Loucy (cell line): ENCODE measurements at regions not wholly inside any gene's neighbourhood (a gene's known extent, or its start where the extent isn't known, plus 50 kb on each side); places are given as distances from the start of the nearest gene placed in this dataset.
"Not testable (repeated sequence)": the region's sequence is repeated elsewhere in the genome, so short reads cannot be mapped to it uniquely, and the experiment has no call there.

Source experiments
- CTCF ChIP-seq: fragments of 200-600 bp; sonication (generic); conservative IDR thresholded peaks from 2 replicates; pipeline ENCODE4 v1.5.1; 2014; ENCODE audit warnings: mild to moderate bottlenecking, antibody characterized with exemption, low read length
- EZH2phosphoT487 ChIP-seq: fragments of 200-600 bp; IDR thresholded peaks from 2 replicates; pipeline ENCODE4 v1.6.1; 2018; ENCODE audit warnings: antibody characterized with exemption, mild to moderate bottlenecking, moderate library complexity, borderline replicate concordance

- not testable (repeated sequence) for TF ChIP-seq CTCF, EZH2phosphoT487
Measured at GRCh38 chr1:83134322-83135014, 864.5 kb downstream of the TTLL7 start.
